GM13977 (cell line): ENCODE measurements at regions not wholly inside any gene's neighbourhood (a gene's known extent, or its start where the extent isn't known, plus 50 kb on each side); places are given as distances from the start of the nearest gene placed in this dataset.
"Not testable (repeated sequence)": the region's sequence is repeated elsewhere in the genome, so short reads cannot be mapped to it uniquely, and the experiment has no call there.

Experiments used
- DNase-seq: peaks from one replicate; pipeline ENCODE4 v3.0.0; 2012; ENCODE audit warnings: low spot score
- in situ Hi-C: fragments of 300-500 bp; cut with MboI; formaldehyde crosslinking; loops from one replicate; pipeline ENCODE4 v1.12.0; 2022; ENCODE audit warnings: low sequenced_read_pairs, low pct_unique_long_range_greater_than_20kb, mixed read lengths, inconsistent platforms; ENCODE audit not compliant: unreplicated experiment
- TF ChIP-seq, protein P1 (sequence below): IDR thresholded peaks from 2 replicates; pipeline ENCODE4 v1.5.1; 2012; ENCODE audit warnings: mild to moderate bottlenecking, control low read depth; ENCODE audit not compliant: insufficient read depth; ENCODE audit errors: extremely low read depth, missing control alignments

DNA sequence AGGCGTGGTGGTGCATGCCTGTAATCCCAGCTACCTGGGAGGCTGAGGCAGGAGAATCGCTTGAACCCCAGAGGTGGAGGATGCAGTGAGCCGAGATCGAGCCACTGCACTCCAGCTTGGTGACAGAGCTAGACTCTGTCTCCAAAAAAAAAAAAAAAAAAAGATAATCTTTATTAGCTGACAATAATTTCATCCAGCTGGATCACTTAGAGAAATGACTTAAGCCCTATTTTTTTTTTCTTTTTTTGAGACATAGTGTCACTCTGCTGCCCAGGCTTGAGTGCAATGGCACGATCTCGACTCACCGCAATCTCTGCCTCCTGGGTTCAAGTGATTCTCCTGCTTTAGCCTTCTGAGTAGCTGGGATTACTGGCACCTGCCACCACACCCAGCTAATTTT lies 51.6 kb upstream of the MAP4K4 start:
- in situ Hi-C loops, result not testable (repeated sequence)

DNA sequence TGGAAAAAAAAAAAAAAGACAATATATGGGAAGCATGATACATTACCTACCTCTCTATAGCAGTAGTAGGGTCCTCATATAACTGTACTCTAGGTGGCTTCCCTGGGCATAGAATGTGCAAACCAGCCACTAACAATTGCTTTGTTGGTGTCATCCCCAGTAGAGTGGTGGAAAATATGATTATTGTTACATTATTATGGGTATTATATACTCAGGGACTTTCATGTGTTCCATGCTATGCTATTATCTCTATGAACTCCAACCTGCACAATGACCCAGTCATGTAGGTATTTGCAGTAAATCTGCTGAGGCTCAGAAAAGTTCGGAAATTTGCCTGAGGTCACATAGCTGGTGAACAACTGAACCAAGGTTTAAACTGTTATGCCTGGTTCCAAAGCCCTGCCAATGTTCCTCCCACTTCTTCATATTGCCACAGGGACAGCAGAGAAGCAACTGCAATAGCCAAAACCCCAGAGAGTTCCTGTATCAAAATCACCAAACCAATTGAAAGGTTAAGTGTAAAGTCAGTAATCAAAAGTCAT lies 52.6 kb upstream of the MAP4K4 start:
- TF ChIP-seq, protein P1, sequence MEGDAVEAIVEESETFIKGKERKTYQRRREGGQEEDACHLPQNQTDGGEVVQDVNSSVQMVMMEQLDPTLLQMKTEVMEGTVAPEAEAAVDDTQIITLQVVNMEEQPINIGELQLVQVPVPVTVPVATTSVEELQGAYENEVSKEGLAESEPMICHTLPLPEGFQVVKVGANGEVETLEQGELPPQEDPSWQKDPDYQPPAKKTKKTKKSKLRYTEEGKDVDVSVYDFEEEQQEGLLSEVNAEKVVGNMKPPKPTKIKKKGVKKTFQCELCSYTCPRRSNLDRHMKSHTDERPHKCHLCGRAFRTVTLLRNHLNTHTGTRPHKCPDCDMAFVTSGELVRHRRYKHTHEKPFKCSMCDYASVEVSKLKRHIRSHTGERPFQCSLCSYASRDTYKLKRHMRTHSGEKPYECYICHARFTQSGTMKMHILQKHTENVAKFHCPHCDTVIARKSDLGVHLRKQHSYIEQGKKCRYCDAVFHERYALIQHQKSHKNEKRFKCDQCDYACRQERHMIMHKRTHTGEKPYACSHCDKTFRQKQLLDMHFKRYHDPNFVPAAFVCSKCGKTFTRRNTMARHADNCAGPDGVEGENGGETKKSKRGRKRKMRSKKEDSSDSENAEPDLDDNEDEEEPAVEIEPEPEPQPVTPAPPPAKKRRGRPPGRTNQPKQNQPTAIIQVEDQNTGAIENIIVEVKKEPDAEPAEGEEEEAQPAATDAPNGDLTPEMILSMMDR, result no peak
- DNase-seq, result no peak

More for the DNA sequence above, 51.6 kb upstream of the MAP4K4 start:
- DNase-seq, result not testable (repeated sequence)

DNA sequence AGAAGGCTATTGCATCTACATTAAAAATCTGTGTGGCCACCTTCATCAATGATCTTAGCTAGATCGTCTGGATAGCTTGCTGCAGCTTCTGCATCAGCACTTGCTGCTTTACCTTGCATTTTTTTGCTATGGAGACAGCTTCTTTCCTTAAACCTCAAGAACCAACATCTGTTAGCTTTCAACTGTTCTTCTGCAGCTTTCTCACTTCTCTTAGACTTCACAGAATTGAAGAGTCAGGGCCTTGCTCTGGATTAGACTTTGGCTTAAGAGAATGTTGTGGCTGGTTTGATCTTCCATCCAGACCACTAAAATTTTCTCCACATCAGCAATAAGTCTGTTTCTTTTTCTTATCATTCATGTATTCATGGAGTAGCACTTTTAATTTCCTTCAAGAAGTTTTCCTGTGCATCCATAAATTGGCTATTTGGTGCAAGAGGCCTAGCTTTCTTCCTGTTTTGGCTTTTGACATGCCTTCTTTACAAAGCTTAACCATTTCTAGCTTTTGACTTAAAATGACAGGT lies 54.4 kb upstream of the MAP4K4 start:
- in situ Hi-C loops, result no loop called here
- TF ChIP-seq, protein P1, result no peak
- no peak for DNase-seq

More for the DNA sequence above, 52.6 kb upstream of the MAP4K4 start:
- in situ Hi-C loops, result no loop called here

DNA sequence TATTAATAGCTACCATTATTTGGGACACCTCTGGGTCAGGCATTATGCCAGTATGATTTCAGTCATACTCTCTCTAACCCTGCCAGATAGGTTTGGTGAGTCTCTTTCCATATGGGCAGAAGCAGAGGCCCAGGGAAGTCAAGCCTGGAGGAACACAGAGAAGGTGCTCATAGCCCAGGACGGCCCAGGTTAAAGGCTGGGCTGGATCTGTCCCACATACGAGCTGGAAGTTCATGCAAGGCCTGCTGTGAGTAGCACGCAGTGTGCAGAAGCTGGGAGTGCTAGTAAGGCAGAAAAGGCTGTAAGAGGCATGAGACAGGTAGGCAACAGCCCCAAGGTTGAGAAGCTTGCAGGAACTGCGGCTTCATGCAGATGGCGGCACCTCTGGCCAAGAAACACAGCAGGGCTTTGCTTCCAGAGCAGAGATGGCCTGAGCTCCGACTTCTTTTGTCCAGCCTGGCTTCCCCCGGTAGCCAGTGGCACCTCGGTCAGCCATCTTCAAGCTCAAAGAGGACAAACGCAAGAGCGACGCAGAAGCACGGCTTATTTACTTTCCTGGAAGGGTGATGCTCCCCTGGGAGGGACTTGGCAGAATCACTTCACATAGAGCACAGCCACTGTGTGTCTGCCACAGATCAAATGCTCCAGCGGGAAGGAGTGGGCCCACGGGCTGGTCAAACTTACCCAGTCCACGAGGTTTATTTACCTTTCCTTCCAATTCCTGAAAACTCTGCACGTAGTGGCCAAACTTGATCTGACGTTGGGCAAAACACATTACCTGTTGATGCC lies 58.5 kb upstream of the MAP4K4 start:
- no peak for DNase-seq
- in situ Hi-C loops, result no loop called here
- TF ChIP-seq, protein P1, result no peak

DNA sequence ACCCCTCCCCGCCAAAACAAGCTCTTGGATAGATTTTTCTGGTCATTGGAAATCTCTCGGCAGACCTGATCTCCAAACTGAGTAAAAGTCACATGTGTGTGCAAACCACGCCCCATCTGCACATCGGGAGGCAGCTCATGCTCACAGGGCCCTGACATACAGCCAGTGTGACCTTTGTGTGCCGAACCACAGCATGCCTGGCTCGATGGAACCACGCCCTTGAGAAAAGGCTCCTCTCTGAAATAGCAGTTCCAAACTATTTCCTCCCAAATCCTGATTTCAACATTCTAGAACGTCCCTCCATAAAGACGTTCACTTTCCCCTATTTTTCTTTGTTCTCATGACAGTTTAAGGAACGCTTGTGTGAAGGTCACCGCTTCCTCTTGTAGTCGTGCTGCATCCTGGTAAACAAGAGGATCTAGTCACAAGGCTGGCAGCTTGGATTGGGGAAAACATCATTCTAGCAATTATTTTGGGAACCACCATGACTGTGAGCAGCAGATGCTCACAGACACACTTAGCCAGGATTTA lies 59.3 kb upstream of the MAP4K4 start:
- TF ChIP-seq, protein P1, result no peak
- DNase-seq, result no peak
- in situ Hi-C loops, result no loop called here

DNA sequence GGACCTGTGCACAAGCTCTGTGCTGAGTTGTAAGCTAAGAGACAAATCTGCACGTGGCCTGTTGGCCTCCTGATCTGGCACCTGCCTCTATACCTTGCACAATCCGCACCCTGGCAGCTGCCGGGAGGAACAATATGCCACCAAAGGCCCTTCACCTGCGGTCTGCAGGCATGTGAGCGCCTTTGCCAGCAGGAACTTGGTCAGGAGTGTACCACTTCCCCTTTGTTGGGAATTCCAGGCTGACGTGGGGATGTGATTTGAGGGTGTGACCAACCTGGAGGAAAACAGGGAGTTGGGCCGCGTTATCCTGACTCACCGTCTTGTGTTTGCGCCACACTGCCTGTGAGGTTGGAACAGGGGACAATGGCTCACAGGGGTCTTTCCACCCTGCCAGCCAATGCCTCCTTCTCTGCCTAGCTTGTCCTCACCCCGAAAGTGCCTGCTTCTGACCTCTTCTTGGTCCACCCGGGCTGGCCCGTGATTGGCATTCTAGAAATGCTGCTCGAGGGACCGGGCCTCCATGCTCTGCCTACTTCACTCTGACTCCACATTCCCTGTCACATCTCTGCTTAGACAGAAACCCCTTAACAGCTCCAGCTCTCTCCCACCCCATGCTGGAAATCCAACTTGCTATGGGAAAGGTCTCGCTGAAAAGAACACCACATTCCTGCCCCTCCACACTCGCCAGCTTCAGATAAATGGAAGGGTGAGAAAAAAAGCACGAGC lies 67.1 kb upstream of the MAP4K4 start:
- in situ Hi-C loops, result no loop called here
- TF ChIP-seq, protein P1, result no peak
- no peak for DNase-seq
